ENCODE measurements at regions not wholly inside any gene's neighbourhood (a gene's known extent, or its start where the extent isn't known, plus 50 kb on each side); places are given as distances from the start of the nearest gene placed in this dataset.

DNA sequence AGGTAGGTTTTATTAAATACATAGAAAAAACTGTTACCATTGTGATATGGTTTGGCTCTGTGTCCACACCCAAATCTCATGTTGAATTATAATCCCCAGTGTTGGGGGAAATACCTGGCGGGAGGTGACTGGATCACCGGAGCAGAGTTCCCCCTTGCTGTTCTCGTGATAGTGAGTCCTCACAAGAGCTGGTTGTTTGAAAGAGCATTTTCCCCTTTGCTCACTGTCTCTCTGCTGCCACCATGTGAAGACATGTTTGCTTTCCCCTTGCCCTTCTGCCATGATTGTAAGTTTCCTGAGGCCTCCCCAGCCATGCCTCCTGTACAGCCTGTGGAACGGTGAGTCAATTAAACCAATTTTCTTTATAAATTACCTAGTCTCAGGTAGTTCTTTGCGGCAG is 352.7 kb upstream of the SLC39A10 start:
- H3K4me3 ChIP-seq: no peak overlapping the region
- ChIA-PET CTCF (no interaction called here), POLR2A (no interaction called here)
- 81% methylated on average over 5 of the region's 5 CpGs for WGBS (ENCODE audit: missing lambda C conversion rate)
- peaks cover 19% of the 10 kb centered on the region for H3K4me1 ChIP-seq
- H3K9me3 ChIP-seq: no peaks in the 10 kb centered on the region
- H3K4me2 ChIP-seq: no peak overlapping the region
- TF ChIP-seq, protein P1, sequence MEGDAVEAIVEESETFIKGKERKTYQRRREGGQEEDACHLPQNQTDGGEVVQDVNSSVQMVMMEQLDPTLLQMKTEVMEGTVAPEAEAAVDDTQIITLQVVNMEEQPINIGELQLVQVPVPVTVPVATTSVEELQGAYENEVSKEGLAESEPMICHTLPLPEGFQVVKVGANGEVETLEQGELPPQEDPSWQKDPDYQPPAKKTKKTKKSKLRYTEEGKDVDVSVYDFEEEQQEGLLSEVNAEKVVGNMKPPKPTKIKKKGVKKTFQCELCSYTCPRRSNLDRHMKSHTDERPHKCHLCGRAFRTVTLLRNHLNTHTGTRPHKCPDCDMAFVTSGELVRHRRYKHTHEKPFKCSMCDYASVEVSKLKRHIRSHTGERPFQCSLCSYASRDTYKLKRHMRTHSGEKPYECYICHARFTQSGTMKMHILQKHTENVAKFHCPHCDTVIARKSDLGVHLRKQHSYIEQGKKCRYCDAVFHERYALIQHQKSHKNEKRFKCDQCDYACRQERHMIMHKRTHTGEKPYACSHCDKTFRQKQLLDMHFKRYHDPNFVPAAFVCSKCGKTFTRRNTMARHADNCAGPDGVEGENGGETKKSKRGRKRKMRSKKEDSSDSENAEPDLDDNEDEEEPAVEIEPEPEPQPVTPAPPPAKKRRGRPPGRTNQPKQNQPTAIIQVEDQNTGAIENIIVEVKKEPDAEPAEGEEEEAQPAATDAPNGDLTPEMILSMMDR (IDR thresholded peaks at IDR 0.05): 0 out of 3 replicates have a peak, but pooled peaks have one; percentile 11
- TF ChIP-seq NFE2L2 (conservative IDR thresholded peaks at IDR 0.05; ENCODE audit: low read length) (no peak), POLR2A (IDR thresholded peaks at IDR 0.05; ENCODE audit: low read length) (no peak), BHLHE40 (IDR thresholded peaks at IDR 0.05; ENCODE audit: low read depth, low read length) (no peak), CBX2 (IDR thresholded peaks at IDR 0.05; ENCODE audit: borderline replicate concordance, low read depth) (no peak), FOSL2 (IDR thresholded peaks at IDR 0.05) (no peak), FOSL2 (CRISPR knock-in tag; IDR thresholded peaks at IDR 0.05) (no peak), SMC3 (IDR thresholded peaks at IDR 0.05) (0 out of 3 replicates have a peak, but pooled peaks have one; percentile 11), RAD21 (conservative IDR thresholded peaks at IDR 0.05 in 1 of 2, IDR thresholded peaks at IDR 0.05 in 1 of 2) (peak in 1 of 2 experiments; percentile 43; a peak in 2 of 5 replicates)
- no peak overlapping the region for H3K27ac ChIP-seq
- ATAC-seq (peak in 1 of 2 experiments; percentile 42; a peak in 2 of 6 replicates), FAIRE-seq (no peak), DNase-seq (ENCODE audit: low read depth in 1 of 2, low spot score in 1 of 2) (peak in 1 of 2 experiments; percentile 49)

DNA sequence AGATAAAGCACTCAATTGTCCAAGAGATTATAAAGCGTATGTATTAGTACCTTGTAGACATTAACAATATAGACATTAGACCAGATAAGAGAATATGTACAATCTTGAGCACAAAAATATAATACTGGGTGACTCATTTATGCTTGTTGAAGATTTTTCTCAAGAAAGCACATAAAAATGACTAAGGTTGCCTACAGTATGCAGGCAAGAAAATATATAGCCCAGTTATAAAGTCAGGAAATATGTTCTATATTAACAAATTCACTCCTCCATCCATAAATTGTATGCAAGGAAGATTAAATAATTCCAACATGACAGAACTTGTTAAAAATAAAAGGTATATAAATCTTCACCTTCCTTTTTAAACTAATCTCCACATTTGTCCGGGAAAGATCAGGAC is 356.4 kb upstream of the SLC39A10 start:
- WGBS (ENCODE audit: missing lambda C conversion rate): 87% methylated on average over 2 of the region's 2 CpGs
- TF ChIP-seq HEYL (CRISPR knock-in tag; IDR thresholded peaks at IDR 0.05) (no peak), RCOR1 (IDR thresholded peaks at IDR 0.05; ENCODE audit: low read depth, low read length) (no peak)
- TF ChIP-seq, protein P2, sequence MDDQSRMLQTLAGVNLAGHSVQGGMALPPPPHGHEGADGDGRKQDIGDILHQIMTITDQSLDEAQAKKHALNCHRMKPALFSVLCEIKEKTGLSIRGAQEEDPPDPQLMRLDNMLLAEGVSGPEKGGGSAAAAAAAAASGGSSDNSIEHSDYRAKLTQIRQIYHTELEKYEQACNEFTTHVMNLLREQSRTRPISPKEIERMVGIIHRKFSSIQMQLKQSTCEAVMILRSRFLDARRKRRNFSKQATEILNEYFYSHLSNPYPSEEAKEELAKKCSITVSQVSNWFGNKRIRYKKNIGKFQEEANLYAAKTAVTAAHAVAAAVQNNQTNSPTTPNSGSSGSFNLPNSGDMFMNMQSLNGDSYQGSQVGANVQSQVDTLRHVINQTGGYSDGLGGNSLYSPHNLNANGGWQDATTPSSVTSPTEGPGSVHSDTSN (IDR thresholded peaks at IDR 0.05): no peak
- no peak overlapping the region for H3K4me2 ChIP-seq
- CTCF ChIA-PET: no interaction called here
- ATAC-seq (no peak), FAIRE-seq (no peak), DNase-seq (ENCODE audit: low read depth in 1 of 2, low spot score in 1 of 2) (no peak)
- no peak overlapping the region for H3K27ac ChIP-seq
- H3K9me3 ChIP-seq: no peaks in the 10 kb centered on the region
- H3K4me3 ChIP-seq: no peak overlapping the region
- POLR2A ChIA-PET: no interaction called here
- H3K4me1 ChIP-seq: no peaks in the 10 kb centered on the region

DNA sequence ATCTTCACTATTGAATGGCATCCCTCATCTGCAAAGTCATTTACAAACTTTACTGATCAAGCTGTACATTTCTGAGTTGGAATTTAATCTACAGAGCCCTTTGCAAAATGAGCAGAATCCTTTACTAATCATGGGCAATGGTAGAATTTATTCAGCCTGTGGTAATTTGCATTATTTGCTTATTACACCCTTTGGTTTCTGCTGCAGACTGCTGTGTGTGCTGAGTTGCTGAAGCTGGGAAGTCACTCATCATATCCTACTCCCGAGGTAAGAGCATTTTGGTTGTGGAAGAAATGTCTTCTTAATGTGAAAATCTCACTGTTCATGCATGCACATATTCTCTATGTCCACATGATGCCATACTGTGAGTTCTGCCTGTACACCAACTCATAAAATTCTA is 357.4 kb upstream of the SLC39A10 start:
- ATAC-seq (no peak), FAIRE-seq (no peak), DNase-seq (ENCODE audit: low read depth in 1 of 2, low spot score in 1 of 2) (no peak)
- 4% methylated on average over 1 of the region's 1 CpG for whole genome bisulfite sequencing (ENCODE audit: missing lambda C conversion rate)
- POLR2A ChIA-PET: no interaction called here
- H3K9me3 ChIP-seq: no peaks in the 10 kb centered on the region
- CTCF ChIA-PET: no interaction called here
- H3K4me1 ChIP-seq: no peaks in the 10 kb centered on the region
- TF ChIP-seq KDM1A (IDR thresholded peaks at IDR 0.05; ENCODE audit: low read depth) (no peak), KDM5A (IDR thresholded peaks at IDR 0.05) (no peak), MYC (IDR thresholded peaks at IDR 0.05; ENCODE audit: borderline replicate concordance, low read length) (no peak), JUNB (IDR thresholded peaks at IDR 0.05) (no peak), RARB (CRISPR knock-in tag; IDR thresholded peaks at IDR 0.05) (no peak), FOXS1 (CRISPR knock-in tag; IDR thresholded peaks at IDR 0.05) (no peak), CBX2 (IDR thresholded peaks at IDR 0.05; ENCODE audit: borderline replicate concordance, low read depth) (no peak), HOXA7 (CRISPR knock-in tag; IDR thresholded peaks at IDR 0.05) (no peak)
- no peak overlapping the region for H3K27ac ChIP-seq
- no peak overlapping the region for H3K4me2 ChIP-seq
- no peak overlapping the region for H3K4me3 ChIP-seq

DNA sequence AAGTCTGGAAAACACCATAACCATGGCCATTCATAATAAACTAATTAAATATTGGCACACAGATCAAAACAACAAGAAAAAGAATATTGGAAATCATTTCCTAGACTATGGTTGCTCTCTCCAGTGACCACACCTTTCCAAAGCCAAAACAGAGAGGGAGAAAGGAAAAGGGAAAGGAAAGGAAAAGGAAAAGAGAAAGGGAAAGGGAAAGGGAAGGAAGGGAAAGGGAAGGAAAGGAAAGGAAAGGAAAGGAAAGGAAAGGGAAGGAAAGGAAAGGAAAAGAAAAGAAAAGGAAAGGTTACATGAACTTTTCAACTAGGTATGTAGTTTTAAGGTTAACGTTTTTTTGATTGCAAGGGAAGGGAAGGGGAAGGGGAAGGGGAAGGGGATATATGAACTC is 360.5 kb upstream of the SLC39A10 start:
- Histone ChIP-seq H3K9me3 (no peaks in the 10 kb centered on the region), H3K4me3 (no peak overlapping the region), H3K4me2 (no peak overlapping the region), H3K27ac (no peak overlapping the region), H3K4me1 (no peaks in the 10 kb centered on the region)
- no peak for TF ChIP-seq HOXA7 (CRISPR knock-in tag; IDR thresholded peaks at IDR 0.05)
- no peak for TF ChIP-seq FOSL2 (IDR thresholded peaks at IDR 0.05)
- no peak for TF ChIP-seq FOSL2 (CRISPR knock-in tag; IDR thresholded peaks at IDR 0.05)
- TF ChIP-seq RARB (CRISPR knock-in tag; IDR thresholded peaks at IDR 0.05): no peak
- TF ChIP-seq BHLHE40 (IDR thresholded peaks at IDR 0.05; ENCODE audit: low read depth, low read length): no peak
- TF ChIP-seq NFE2L2 (conservative IDR thresholded peaks at IDR 0.05; ENCODE audit: low read length): no peak
- FAIRE-seq (no peak), ATAC-seq (no peak), DNase-seq (ENCODE audit: low read depth in 1 of 2, low spot score in 1 of 2) (no peak)
- ChIA-PET CTCF (no interaction called here), POLR2A (no interaction called here)
- 0% methylated on average over 1 of the region's 1 CpG for WGBS (ENCODE audit: missing lambda C conversion rate)
